ENCODE measurements at regions not wholly inside any gene's neighbourhood (a gene's known extent, or its start where the extent isn't known, plus 50 kb on each side); places are given as distances from the start of the nearest gene placed in this dataset.

GRCh38 chr5:13580058-13580457 lies 364.4 kb downstream of the DNAH5 start:
- TF ChIP-seq CTCF (conservative IDR thresholded peaks at IDR 0.05) (no peak), ZFX (IDR thresholded peaks at IDR 0.05) (no peak)
